ENCODE measurements at regions not wholly inside any gene's neighbourhood (a gene's known extent, or its start where the extent isn't known, plus 50 kb on each side); places are given as distances from the start of the nearest gene placed in this dataset.

GRCh38 chrX:78213331-78213730 lies 73.9 kb upstream of the TAF9B start:
- Histone ChIP-seq H3K4me3 (ENCODE audit: low read length) (no peak overlapping the region), H3K9me3 (ENCODE audit: control insufficient read depth, low read length) (peaks cover 39% of the 10 kb centered on the region), H3K27ac (ENCODE audit: low read depth, low read length) (no peak overlapping the region), H3K36me3 (ENCODE audit: control insufficient read depth, insufficient read depth, low read length) (no peaks in the 10 kb centered on the region), H3K9ac (ENCODE audit: extremely low read depth, low read length, poor library complexity, severe bottlenecking) (no peak overlapping the region), H3K4me1 (ENCODE audit: control insufficient read depth, insufficient read depth, low read length) (peaks cover 8% of the 10 kb centered on the region), H3K27me3 (ENCODE audit: control insufficient read depth, insufficient read depth, low read length, poor library complexity, severe bottlenecking) (no peaks in the 10 kb centered on the region)
- H3K9me3 Mint-ChIP-seq: peaks cover 89% of the 10 kb centered on the region
- no peak overlapping the region for H3K4me3 Mint-ChIP-seq
- no peaks in the 10 kb centered on the region for H3K27me3 Mint-ChIP-seq (ENCODE audit: insufficient read depth)
- TF ChIP-seq, protein P1, sequence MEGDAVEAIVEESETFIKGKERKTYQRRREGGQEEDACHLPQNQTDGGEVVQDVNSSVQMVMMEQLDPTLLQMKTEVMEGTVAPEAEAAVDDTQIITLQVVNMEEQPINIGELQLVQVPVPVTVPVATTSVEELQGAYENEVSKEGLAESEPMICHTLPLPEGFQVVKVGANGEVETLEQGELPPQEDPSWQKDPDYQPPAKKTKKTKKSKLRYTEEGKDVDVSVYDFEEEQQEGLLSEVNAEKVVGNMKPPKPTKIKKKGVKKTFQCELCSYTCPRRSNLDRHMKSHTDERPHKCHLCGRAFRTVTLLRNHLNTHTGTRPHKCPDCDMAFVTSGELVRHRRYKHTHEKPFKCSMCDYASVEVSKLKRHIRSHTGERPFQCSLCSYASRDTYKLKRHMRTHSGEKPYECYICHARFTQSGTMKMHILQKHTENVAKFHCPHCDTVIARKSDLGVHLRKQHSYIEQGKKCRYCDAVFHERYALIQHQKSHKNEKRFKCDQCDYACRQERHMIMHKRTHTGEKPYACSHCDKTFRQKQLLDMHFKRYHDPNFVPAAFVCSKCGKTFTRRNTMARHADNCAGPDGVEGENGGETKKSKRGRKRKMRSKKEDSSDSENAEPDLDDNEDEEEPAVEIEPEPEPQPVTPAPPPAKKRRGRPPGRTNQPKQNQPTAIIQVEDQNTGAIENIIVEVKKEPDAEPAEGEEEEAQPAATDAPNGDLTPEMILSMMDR (conservative IDR thresholded peaks at IDR 0.05): no peak
- 49 to 65% methylated on average over 2 to 3 of the region's 4 CpGs for WGBS, 2 experiments (ENCODE audit: insufficient coverage in 1 of 2, insufficient read length in 1 of 2)
- peak; percentile 50 for DNase-seq
- H3K36me3 Mint-ChIP-seq (ENCODE audit: low read depth): peaks cover 4% of the 10 kb centered on the region
- H3K4me1 Mint-ChIP-seq: no peaks in the 10 kb centered on the region
- no peak overlapping the region for H3K27ac Mint-ChIP-seq

- Mint-ChIP-seq H3K36me3 (ENCODE audit: low read depth) (no peaks in the 10 kb centered on the region), H3K9me3 (peaks cover 35% of the 10 kb centered on the region), H3K27ac (no peak overlapping the region), H3K4me3 (no peak overlapping the region), H3K27me3 (ENCODE audit: insufficient read depth) (no peaks in the 10 kb centered on the region), H3K4me1 (peaks cover 1% of the 10 kb centered on the region)
- Histone ChIP-seq H3K9me3 (ENCODE audit: control insufficient read depth, low read length) (no peaks in the 10 kb centered on the region), H3K27me3 (ENCODE audit: control insufficient read depth, insufficient read depth, low read length, poor library complexity, severe bottlenecking) (no peaks in the 10 kb centered on the region), H3K36me3 (ENCODE audit: control insufficient read depth, insufficient read depth, low read length) (no peaks in the 10 kb centered on the region), H3K4me1 (ENCODE audit: control insufficient read depth, insufficient read depth, low read length) (no peaks in the 10 kb centered on the region), H3K27ac (ENCODE audit: low read depth, low read length) (no peak overlapping the region), H3K9ac (ENCODE audit: extremely low read depth, low read length, poor library complexity, severe bottlenecking) (no peak overlapping the region), H3K4me3 (ENCODE audit: low read length) (no peak overlapping the region)
- TF ChIP-seq, protein P1 (conservative IDR thresholded peaks at IDR 0.05): peak; percentile 62
- no peak for DNase-seq
These were observed 60.4 kb upstream of the TAF9B start for GRCh38 chrX:78199851-78200250.
